HFF-Myc (cell line): ENCODE measurements at regions not wholly inside any gene's neighbourhood (a gene's known extent, or its start where the extent isn't known, plus 50 kb on each side); places are given as distances from the start of the nearest gene placed in this dataset.

Source experiments
- DNase-seq: peaks from one replicate; pipeline ENCODE4 v3.0.0-alpha.2; 2011; ENCODE audit warnings: low read depth; ENCODE audit errors: extremely low read depth
- H3K4me3 ChIP-seq: replicated peaks from 2 replicates; pipeline ENCODE4 v1.5.1; 2011; ENCODE audit warnings: low read depth, mild to moderate bottlenecking, control low read depth, low read length
- TF ChIP-seq, protein P1 (sequence below): IDR thresholded peaks from 2 replicates; pipeline ENCODE4 v1.5.1; 2012; ENCODE audit warnings: mild to moderate bottlenecking, low read depth, low read length, control low read depth; ENCODE audit errors: missing control alignments

- TF ChIP-seq, protein P1, sequence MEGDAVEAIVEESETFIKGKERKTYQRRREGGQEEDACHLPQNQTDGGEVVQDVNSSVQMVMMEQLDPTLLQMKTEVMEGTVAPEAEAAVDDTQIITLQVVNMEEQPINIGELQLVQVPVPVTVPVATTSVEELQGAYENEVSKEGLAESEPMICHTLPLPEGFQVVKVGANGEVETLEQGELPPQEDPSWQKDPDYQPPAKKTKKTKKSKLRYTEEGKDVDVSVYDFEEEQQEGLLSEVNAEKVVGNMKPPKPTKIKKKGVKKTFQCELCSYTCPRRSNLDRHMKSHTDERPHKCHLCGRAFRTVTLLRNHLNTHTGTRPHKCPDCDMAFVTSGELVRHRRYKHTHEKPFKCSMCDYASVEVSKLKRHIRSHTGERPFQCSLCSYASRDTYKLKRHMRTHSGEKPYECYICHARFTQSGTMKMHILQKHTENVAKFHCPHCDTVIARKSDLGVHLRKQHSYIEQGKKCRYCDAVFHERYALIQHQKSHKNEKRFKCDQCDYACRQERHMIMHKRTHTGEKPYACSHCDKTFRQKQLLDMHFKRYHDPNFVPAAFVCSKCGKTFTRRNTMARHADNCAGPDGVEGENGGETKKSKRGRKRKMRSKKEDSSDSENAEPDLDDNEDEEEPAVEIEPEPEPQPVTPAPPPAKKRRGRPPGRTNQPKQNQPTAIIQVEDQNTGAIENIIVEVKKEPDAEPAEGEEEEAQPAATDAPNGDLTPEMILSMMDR = no peak
- H3K4me3 ChIP-seq = no peak overlapping the region
- DNase-seq = no peak
These were observed 285.4 kb downstream of the SMOC2 start for GRCh38 chr6:168726312-168726856.

- TF ChIP-seq, protein P1 = no peak
- no peak overlapping the region for H3K4me3 ChIP-seq
- no peak for DNase-seq
These were observed 284.8 kb downstream of the SMOC2 start for GRCh38 chr6:168725802-168726201.

DNA sequence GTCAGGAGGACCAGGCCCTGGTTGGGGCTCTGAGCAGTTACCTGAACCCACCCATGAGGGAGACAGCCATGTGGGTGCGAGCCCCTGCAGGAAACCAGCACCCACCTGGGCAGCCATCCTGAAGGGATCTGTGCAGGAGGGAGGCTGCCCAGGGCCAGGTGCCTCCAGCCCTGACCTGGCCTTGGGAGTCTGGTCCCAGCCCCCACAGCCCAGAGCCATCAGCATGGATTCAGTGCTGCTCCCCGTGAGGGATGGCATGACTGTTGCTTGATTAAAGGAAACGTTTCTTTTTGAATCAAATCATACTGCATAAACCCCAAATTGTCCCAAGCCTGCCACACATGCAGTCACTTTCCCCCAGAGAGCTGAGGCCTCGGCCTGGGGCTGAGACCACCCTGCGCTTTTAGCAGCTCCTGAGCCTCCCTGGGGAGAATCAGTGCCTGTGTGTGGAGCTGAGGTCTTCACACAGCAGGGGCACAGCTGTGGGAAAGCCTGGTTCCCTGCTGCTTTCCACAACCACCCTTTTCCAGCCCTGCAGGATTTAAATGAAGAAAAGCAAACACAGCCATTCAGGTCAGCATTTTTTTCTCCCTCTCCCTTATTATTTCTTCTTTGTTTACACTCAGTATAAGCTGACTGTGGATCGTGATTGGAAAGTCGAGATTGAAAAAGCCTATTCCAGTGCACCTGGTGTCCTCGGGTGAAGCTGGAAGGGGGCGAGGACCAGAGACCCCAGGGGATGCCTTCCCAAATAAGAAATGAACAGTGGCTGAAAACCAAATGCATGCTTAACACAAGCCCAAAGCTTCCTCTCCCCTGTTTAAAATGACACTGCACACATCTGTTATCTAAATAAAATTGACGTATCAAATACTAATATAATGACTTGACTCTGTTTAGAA lies 283.9 kb downstream of the SMOC2 start:
- no peak for DNase-seq
- TF ChIP-seq, protein P1 = no peak

DNA sequence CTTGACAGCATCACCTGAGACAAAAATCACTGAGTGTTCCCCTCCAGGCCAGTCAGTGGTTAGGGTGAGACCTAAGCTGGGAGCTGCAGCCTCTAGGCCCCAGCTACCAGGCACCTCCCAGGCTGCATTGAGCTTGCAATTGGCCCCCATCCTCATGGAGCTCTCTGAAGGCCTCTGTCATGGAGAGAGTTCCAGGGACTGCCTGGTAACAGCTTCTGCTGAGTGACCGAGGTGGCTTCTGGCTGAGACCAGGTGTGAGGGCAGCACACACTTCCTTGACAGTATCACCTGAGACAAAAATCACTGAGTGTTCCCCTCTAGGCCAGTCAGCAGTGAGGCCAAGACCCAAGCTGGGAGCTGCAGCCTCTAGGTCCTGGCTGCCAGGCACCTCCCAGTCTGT lies 283.0 kb downstream of the SMOC2 start:
- no peak for DNase-seq
- H3K4me3 ChIP-seq = no peak overlapping the region
- TF ChIP-seq, protein P1 = no peak

More for the DNA sequence above, 283.9 kb downstream of the SMOC2 start:
- H3K4me3 ChIP-seq = no peak overlapping the region

- TF ChIP-seq, protein P1 = no peak
- H3K4me3 ChIP-seq = no peak overlapping the region
- no peak for DNase-seq
These were observed 281.4 kb downstream of the SMOC2 start for GRCh38 chr6:168722397-168722796.

- no peak for DNase-seq
- no peak overlapping the region for H3K4me3 ChIP-seq
- TF ChIP-seq, protein P1 = no peak
These were observed 280.6 kb downstream of the SMOC2 start for GRCh38 chr6:168721571-168721970.
